IMR-90 (cell line): ENCODE measurements at regions not wholly inside any gene's neighbourhood (a gene's known extent, or its start where the extent isn't known, plus 50 kb on each side); places are given as distances from the start of the nearest gene placed in this dataset.

Experiments
- ATAC-seq: fragments of 200-7000 bp; cut with Tn5 transposase; 2 replicates; pipeline ENCODE4 v1.9.1; 2020; ENCODE audit warnings: low read depth, mild to moderate bottlenecking, moderate library complexity
- BruUV-seq: library from RNA; stranded (reverse); fragments of 400-500 nt; replicated peaks from 2 replicates; lab custom pipeline; 2021; lab: Mats Ljungman, UMichigan
- CTCF ChIA-PET: fragments of 300-600 bp; formaldehyde crosslinking; extraction: SDS; loops from one replicate; lab custom pipeline; 2021; ENCODE audit warnings: antibody characterized with exemption; lab: Yijun Ruan, JAX
- POLR2A ChIA-PET: fragments of 300-600 bp; sonication (Branson Sonifier 250); formaldehyde crosslinking; loops from one replicate; lab custom pipeline; 2022; ENCODE audit warnings: antibody characterized with exemption; ENCODE audit not compliant: unreplicated experiment; lab: Charles Lee
- DNase-seq: peaks from one replicate; pipeline ENCODE4 v3.0.0; 2013
- H2AFZ ChIP-seq: replicated peaks from 2 replicates; pipeline ENCODE3; 2013; ENCODE audit warnings: low read length, mild to moderate bottlenecking; ENCODE audit not compliant: poor library complexity
- H2AK5ac ChIP-seq: 2 replicates; pipeline ENCODE4 v1.6.1; 2013; ENCODE audit warnings: low read depth, low read length, inconsistent platforms
- H2AK9ac ChIP-seq: replicated peaks from 2 replicates; pipeline ENCODE3; 2013; ENCODE audit warnings: mild to moderate bottlenecking, low read depth, low read length, moderate library complexity; ENCODE audit not compliant: poor library complexity
- H2BK120ac ChIP-seq: 2 replicates; pipeline ENCODE4 v1.6.1; 2013; ENCODE audit warnings: low read depth, low read length, inconsistent platforms
- H2BK15ac ChIP-seq: 3 replicates; pipeline ENCODE4 v1.6.1; 2013; ENCODE audit warnings: low read depth, low read length, inconsistent platforms
- H2BK20ac ChIP-seq: 2 replicates; pipeline ENCODE4 v1.6.1; 2013; ENCODE audit warnings: low read depth, mild to moderate bottlenecking, inconsistent platforms, low read length, moderate library complexity
- H2BK5ac ChIP-seq: 2 replicates; pipeline ENCODE4 v1.6.1; 2013; ENCODE audit warnings: mild to moderate bottlenecking, low read depth, low read length, inconsistent platforms; ENCODE audit not compliant: poor library complexity, severe bottlenecking
- H3K14ac ChIP-seq: replicated peaks from 2 replicates; pipeline ENCODE4 v1.6.1; 2013; ENCODE audit warnings: low read depth, low read length, inconsistent platforms
- H3K18ac ChIP-seq: 2 replicates; pipeline ENCODE4 v1.6.1; 2013; ENCODE audit warnings: low read depth, low read length, control low read depth
- H3K23ac ChIP-seq: 2 replicates; pipeline ENCODE4 v1.6.1; 2013; ENCODE audit warnings: low read depth, low read length, inconsistent platforms
- H3K27ac ChIP-seq: 2 replicates; pipeline ENCODE4 v1.5.1; 2013; ENCODE audit warnings: mild to moderate bottlenecking, control low read depth, low read length; ENCODE audit not compliant: insufficient read depth
- H3K27me3 ChIP-seq: 2 replicates; pipeline ENCODE4 v1.6.1; 2013; ENCODE audit warnings: low read length; ENCODE audit not compliant: control insufficient read depth, insufficient read depth
- H3K36me3 ChIP-seq: 2 replicates; pipeline ENCODE4 v1.6.1; 2013; ENCODE audit warnings: low read length, mixed read lengths; ENCODE audit not compliant: control insufficient read depth, insufficient read depth
- H3K4ac ChIP-seq: 2 replicates; pipeline ENCODE4 v1.6.1; 2013; ENCODE audit warnings: low read depth, low read length, inconsistent platforms
- H3K4me1 ChIP-seq: 2 replicates; pipeline ENCODE4 v1.6.1; 2013; ENCODE audit warnings: low read length, mixed read lengths; ENCODE audit not compliant: control insufficient read depth, insufficient read depth
- H3K4me2 ChIP-seq: 2 replicates; pipeline ENCODE4 v1.6.1; 2013; ENCODE audit warnings: low read depth, mild to moderate bottlenecking, control low read depth, low read length, moderate library complexity
- H3K4me3 ChIP-seq: 2 replicates; pipeline ENCODE4 v1.5.1; 2013; ENCODE audit warnings: low read depth, mild to moderate bottlenecking, control low read depth, low read length, moderate library complexity; ENCODE audit not compliant: insufficient read depth
- H3K56ac ChIP-seq: 2 replicates; pipeline ENCODE4 v1.6.1; 2013; ENCODE audit warnings: low read length, inconsistent platforms; ENCODE audit not compliant: insufficient read depth; ENCODE audit errors: extremely low read depth
- H3K79me1 ChIP-seq, 2 experiments: 2 replicates each; pipeline ENCODE4 v1.6.1; 2013; ENCODE audit warnings: low read length in 2 of 2, inconsistent platforms in 1 of 2, low read depth in 1 of 2
- H3K9ac ChIP-seq: 2 replicates; pipeline ENCODE4 v1.6.1; 2013; ENCODE audit warnings: low read depth, low read length, control low read depth
- H3K9me1 ChIP-seq: 2 replicates; pipeline ENCODE4 v1.6.1; 2013; ENCODE audit warnings: low read length, inconsistent platforms; ENCODE audit not compliant: insufficient read depth
- H3K9me3 ChIP-seq: 2 replicates; pipeline ENCODE4 v1.6.1; 2013; ENCODE audit warnings: low read length; ENCODE audit not compliant: control insufficient read depth, insufficient read depth
- H4K20me1 ChIP-seq: 2 replicates; pipeline ENCODE4 v1.6.1; 2013; ENCODE audit warnings: low read length, inconsistent platforms; ENCODE audit not compliant: insufficient read depth
- H4K5ac ChIP-seq: 2 replicates; pipeline ENCODE4 v1.6.1; 2013; ENCODE audit warnings: mild to moderate bottlenecking, low read depth, low read length, control low read depth
- H4K8ac ChIP-seq, 2 experiments: 2 replicates each; pipeline ENCODE4 v1.6.1; 2013; ENCODE audit warnings: low read depth in 2 of 2, low read length in 2 of 2, control low read depth in 1 of 2, inconsistent platforms in 1 of 2
- H4K91ac ChIP-seq: 2 replicates; pipeline ENCODE4 v1.6.1; 2013; ENCODE audit warnings: low read depth, low read length, inconsistent platforms; ENCODE audit not compliant: insufficient read depth
- BHLHE40 ChIP-seq: fragments of 150-350 bp; IDR thresholded peaks from 2 replicates; pipeline ENCODE4 v1.6.1; 2016; ENCODE audit warnings: mild to moderate bottlenecking, low read depth, low read length
- CEBPB ChIP-seq: IDR thresholded peaks from 2 replicates; pipeline ENCODE4 v1.6.1; 2012; ENCODE audit warnings: low read depth, low read length, improper control_type of control experiment
- CTCF ChIP-seq: conservative IDR thresholded peaks from 2 replicates; pipeline ENCODE4 v1.5.1; 2012; ENCODE audit warnings: mild to moderate bottlenecking, low read depth, low read length, improper control_type of control experiment
- FOS ChIP-seq: fragments of 150-350 bp; IDR thresholded peaks from 2 replicates; pipeline ENCODE4 v1.6.1; 2016; ENCODE audit warnings: low read depth, low read length
- MXI1 ChIP-seq: IDR thresholded peaks from 2 replicates; pipeline ENCODE4 v1.6.1; 2012; ENCODE audit warnings: low read depth, mild to moderate bottlenecking, low read length, moderate library complexity, borderline replicate concordance
- NFE2L2 ChIP-seq: fragments of 150-350 bp; IDR thresholded peaks from 2 replicates; pipeline ENCODE4 v1.6.1; 2016; ENCODE audit warnings: low read depth, mild to moderate bottlenecking, low read length
- POLR2A ChIP-seq: IDR thresholded peaks from 2 replicates; pipeline ENCODE4 v1.6.1; 2012; ENCODE audit warnings: mild to moderate bottlenecking, low read depth, low read length
- RAD21 ChIP-seq: IDR thresholded peaks from 2 replicates; pipeline ENCODE4 v1.6.1; 2012; ENCODE audit warnings: low read length, improper control_type of control experiment
- RFX5 ChIP-seq: IDR thresholded peaks from 2 replicates; pipeline ENCODE4 v1.8.0; 2012; ENCODE audit warnings: low read depth, mild to moderate bottlenecking, low read length, moderate library complexity
- dilution Hi-C: fragments of 300-500 bp; cut with HindIII; formaldehyde crosslinking; loops from one replicate; pipeline ENCODE4 v1.14.3; 2018; ENCODE audit warnings: low sequenced_read_pairs; ENCODE audit not compliant: unreplicated experiment
- in situ Hi-C: fragments of 300-500 bp; cut with MboI; formaldehyde crosslinking; loops from 3 replicates; pipeline ENCODE4 v1.14.3; 2019; ENCODE audit warnings: low sequenced_read_pairs, inconsistent platforms, mixed read lengths
- intact Hi-C: fragments of 100-400 bp; cut with micrococcal nuclease; formaldehyde crosslinking; loops from 2 replicates; pipeline ENCODE4 v1.10.0; 2022

- Histone ChIP-seq H2BK5ac (no peak overlapping the region), H4K5ac (no peak overlapping the region), H3K9ac (no peak overlapping the region), H3K79me1 (no peaks in the 10 kb centered on the region), H2BK15ac (no peak overlapping the region), H3K27ac (no peak overlapping the region), H4K91ac (no peak overlapping the region), H3K9me3 (0 out of 2 replicates have a peak, but pooled peaks cover 1% of the 10 kb centered on the region), H3K56ac (no peak overlapping the region), H3K4me2 (no peak overlapping the region), H2BK20ac (no peak overlapping the region), H2AFZ (no peak overlapping the region), H3K4ac (no peak overlapping the region), H4K8ac (no peak overlapping the region), H2AK5ac (no peak overlapping the region), H3K4me3 (no peak overlapping the region), H3K9me1 (no peaks in the 10 kb centered on the region), H3K36me3 (no peaks in the 10 kb centered on the region), H3K14ac (no peak overlapping the region), H2AK9ac (no peak overlapping the region), H2BK120ac (no peak overlapping the region), H4K20me1 (no peaks in the 10 kb centered on the region), H3K4me1 (no peaks in the 10 kb centered on the region), H3K18ac (no peak overlapping the region), H3K23ac (no peak overlapping the region), H3K27me3 (no peaks in the 10 kb centered on the region)
- ChIA-PET POLR2A (no interaction called here), CTCF (no interaction called here)
- intact Hi-C loops, result no loop called here
- no TSS peak for BruUV-seq
- ATAC-seq (no peak), DNase-seq (no peak)
- in situ Hi-C loops, result no loop called here
- TF ChIP-seq RAD21 (no peak), BHLHE40 (no peak), NFE2L2 (no peak), CTCF (no peak), POLR2A (no peak), RFX5 (no peak), FOS (no peak), CEBPB (no peak), MXI1 (no peak)
- dilution Hi-C loops, result no loop called here
Measured at GRCh38 chr11:109511598-109511997, 89.6 kb downstream of the C11orf87 start.
